ENCODE measurements at regions not wholly inside any gene's neighbourhood (a gene's known extent, or its start where the extent isn't known, plus 50 kb on each side); places are given as distances from the start of the nearest gene placed in this dataset.
A peak's percentile ranks its signal among the peaks of the same experiment; 100 is the strongest.

DNA sequence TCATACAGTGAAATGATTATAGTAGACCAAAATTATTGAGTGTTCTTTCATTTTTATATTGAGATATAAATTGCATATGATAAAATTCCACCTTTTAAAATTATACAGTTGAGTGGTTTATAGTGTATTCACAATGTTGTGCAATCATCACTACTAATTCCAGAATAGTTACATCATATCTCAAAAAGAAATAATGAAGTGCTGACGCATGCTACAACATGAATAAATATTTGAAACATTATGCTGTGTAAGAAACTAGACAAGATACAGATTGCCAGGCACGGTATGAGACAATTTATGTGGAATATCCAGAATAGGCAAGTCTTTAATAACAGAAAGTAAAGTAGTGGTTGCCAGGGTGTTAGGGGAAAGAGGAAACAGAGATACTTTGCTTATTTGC lies 871.7 kb downstream of the FAM133A start:
- peak in 1 of 2 donors; percentile 69 for DNase-seq
- Histone ChIP-seq H3K23ac (ENCODE audit: low read length) (no peak overlapping the region), H3K79me1 (ENCODE audit: low read length) (no peaks in the 10 kb centered on the region), H4K12ac (ENCODE audit: low read depth, low read length) (no peak overlapping the region), H3K9me3 (ENCODE audit: insufficient read depth, low read depth, low read length) (no peaks in the 10 kb centered on the region), H3K18ac (ENCODE audit: low read length) (no peak overlapping the region), H3K4me3 (ENCODE audit: low read depth, low read length) (no peak overlapping the region), H3K36me3 (ENCODE audit: control insufficient read depth in 1 of 2, insufficient read depth in 2 of 2, low read length in 2 of 2) (no peaks in the 10 kb centered on the region), H3K4me2 (ENCODE audit: low read length) (no peak overlapping the region), H4K91ac (ENCODE audit: low read depth, low read length) (no peak overlapping the region), H4K8ac (ENCODE audit: low read depth, low read length) (no peak overlapping the region), H3K27ac (ENCODE audit: low read depth, low read length) (no peak overlapping the region), H2AK5ac (ENCODE audit: low read length) (no peak overlapping the region), H3K79me2 (ENCODE audit: control insufficient read depth, insufficient read depth, low read length, poor library complexity) (no peaks in the 10 kb centered on the region), H2BK120ac (ENCODE audit: insufficient read depth, low read length, poor library complexity) (no peak overlapping the region), H2BK5ac (ENCODE audit: low read depth, low read length, poor library complexity) (no peak overlapping the region), H3K14ac (ENCODE audit: low read length) (no peak overlapping the region), H3K27me3 (ENCODE audit: insufficient read depth, low read length) (no peaks in the 10 kb centered on the region), H2AFZ (ENCODE audit: insufficient read depth, low read length, poor library complexity) (no peak overlapping the region), H3K4me1 (ENCODE audit: control insufficient read depth in 1 of 2, insufficient read depth in 2 of 2, low read length in 2 of 2) (no peaks in the 10 kb centered on the region), H3K9ac (ENCODE audit: low read length) (no peak overlapping the region), H3K4ac (ENCODE audit: low read depth, low read length) (no peak overlapping the region), H2BK12ac (ENCODE audit: low read length) (no peak overlapping the region)
- no CpG with 5 or more reads among the region's 2 CpGs for WGBS (ENCODE audit: extremely low coverage, insufficient coverage, insufficient read length)

DNA sequence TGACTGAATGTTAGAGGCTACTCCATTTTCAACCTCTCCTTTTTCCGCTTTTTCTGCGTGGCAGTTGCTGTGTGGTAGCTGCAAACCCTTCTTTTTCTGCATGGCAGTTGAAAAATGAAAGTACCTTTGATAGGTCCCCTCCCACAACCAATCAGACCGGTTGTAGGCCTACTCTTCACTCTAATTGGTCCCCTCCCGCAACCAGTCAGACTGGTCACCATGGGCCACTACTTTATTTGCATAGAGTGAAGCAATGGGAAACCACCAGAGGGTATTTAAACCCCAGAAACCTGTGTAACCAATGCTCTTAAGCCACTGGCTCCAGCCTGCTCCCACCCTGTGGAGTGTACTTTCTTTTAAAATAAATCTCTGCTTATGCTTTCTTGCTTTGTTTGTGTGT lies 877.8 kb downstream of the FAM133A start:
- Histone ChIP-seq H3K4me2 (ENCODE audit: low read length) (no peak overlapping the region), H3K4ac (ENCODE audit: low read depth, low read length) (no peak overlapping the region), H3K9me3 (ENCODE audit: insufficient read depth, low read depth, low read length) (no peaks in the 10 kb centered on the region), H3K18ac (ENCODE audit: low read length) (no peak overlapping the region), H3K9ac (ENCODE audit: low read length) (no peak overlapping the region), H2AFZ (ENCODE audit: insufficient read depth, low read length, poor library complexity) (no peak overlapping the region), H3K27ac (ENCODE audit: low read depth, low read length) (no peak overlapping the region), H3K23ac (ENCODE audit: low read length) (no peak overlapping the region), H3K79me2 (ENCODE audit: control insufficient read depth, insufficient read depth, low read length, poor library complexity) (no peaks in the 10 kb centered on the region), H2BK5ac (ENCODE audit: low read depth, low read length, poor library complexity) (no peak overlapping the region), H4K12ac (ENCODE audit: low read depth, low read length) (no peak overlapping the region), H3K14ac (ENCODE audit: low read length) (no peak overlapping the region), H3K4me3 (ENCODE audit: low read depth, low read length) (no peak overlapping the region), H3K27me3 (ENCODE audit: insufficient read depth, low read length) (no peaks in the 10 kb centered on the region), H2BK120ac (ENCODE audit: insufficient read depth, low read length, poor library complexity) (no peak overlapping the region), H2BK12ac (ENCODE audit: low read length) (no peak overlapping the region), H2AK5ac (ENCODE audit: low read length) (no peak overlapping the region), H4K8ac (ENCODE audit: low read depth, low read length) (no peak overlapping the region), H3K4me1 (ENCODE audit: control insufficient read depth in 1 of 2, insufficient read depth in 2 of 2, low read length in 2 of 2) (no peaks in the 10 kb centered on the region), H3K36me3 (ENCODE audit: control insufficient read depth in 1 of 2, insufficient read depth in 2 of 2, low read length in 2 of 2) (no peaks in the 10 kb centered on the region), H3K79me1 (ENCODE audit: low read length) (no peaks in the 10 kb centered on the region), H4K91ac (ENCODE audit: low read depth, low read length) (no peak overlapping the region)
- no peak for DNase-seq
- no CpG with 5 or more reads among the region's 4 CpGs for WGBS (ENCODE audit: extremely low coverage, insufficient coverage, insufficient read length)

DNA sequence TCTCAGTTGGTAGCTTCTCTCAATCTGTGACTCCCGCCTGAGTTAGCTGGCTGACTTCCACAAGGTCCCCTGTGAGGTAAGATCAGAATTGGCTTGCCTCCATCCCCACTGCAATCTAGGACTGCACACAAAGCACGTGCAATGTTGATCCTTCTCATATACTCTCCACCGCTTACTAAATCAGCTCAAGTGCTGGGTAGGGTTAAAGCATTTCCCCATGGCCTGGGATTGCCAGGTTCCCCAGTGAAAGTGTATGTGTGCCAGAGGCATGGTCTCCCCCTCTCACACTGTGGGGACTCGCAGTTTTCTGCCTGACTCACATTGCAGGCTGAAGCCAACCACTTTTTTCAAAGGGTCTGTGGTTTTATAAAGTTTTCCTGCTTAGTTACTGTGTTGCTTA lies 886.9 kb downstream of the FAM133A start:
- no peaks in the 10 kb centered on the region for H3K79me1 ChIP-seq (ENCODE audit: low read length)
- no peak overlapping the region for H3K23ac ChIP-seq (ENCODE audit: low read length)
- no peak overlapping the region for H3K4ac ChIP-seq (ENCODE audit: low read depth, low read length)
- H4K8ac ChIP-seq (ENCODE audit: low read depth, low read length): no peak overlapping the region
- H3K9ac ChIP-seq (ENCODE audit: low read length): no peak overlapping the region
- no peaks in the 10 kb centered on the region for H3K4me1 ChIP-seq (ENCODE audit: control insufficient read depth in 1 of 2, insufficient read depth in 2 of 2, low read length in 2 of 2)
- H3K79me2 ChIP-seq (ENCODE audit: control insufficient read depth, insufficient read depth, low read length, poor library complexity): no peaks in the 10 kb centered on the region
- H2AFZ ChIP-seq (ENCODE audit: insufficient read depth, low read length, poor library complexity): no peak overlapping the region
- H3K27me3 ChIP-seq (ENCODE audit: insufficient read depth, low read length): no peaks in the 10 kb centered on the region
- no peaks in the 10 kb centered on the region for H3K9me3 ChIP-seq (ENCODE audit: insufficient read depth, low read depth, low read length)
- H2BK120ac ChIP-seq (ENCODE audit: insufficient read depth, low read length, poor library complexity): no peak overlapping the region
- no peak overlapping the region for H3K4me2 ChIP-seq (ENCODE audit: low read length)
- no peak overlapping the region for H2BK5ac ChIP-seq (ENCODE audit: low read depth, low read length, poor library complexity)
- no peak overlapping the region for H3K18ac ChIP-seq (ENCODE audit: low read length)
- WGBS (ENCODE audit: extremely low coverage, insufficient coverage, insufficient read length): no CpG with 5 or more reads among the region's 4 CpGs
- H3K36me3 ChIP-seq (ENCODE audit: control insufficient read depth in 1 of 2, insufficient read depth in 2 of 2, low read length in 2 of 2): no peaks in the 10 kb centered on the region
- H3K14ac ChIP-seq (ENCODE audit: low read length): no peak overlapping the region
- H3K4me3 ChIP-seq (ENCODE audit: low read depth, low read length): no peak overlapping the region
- no peak overlapping the region for H3K27ac ChIP-seq (ENCODE audit: low read depth, low read length)
- H4K91ac ChIP-seq (ENCODE audit: low read depth, low read length): no peak overlapping the region
- no peak overlapping the region for H2BK12ac ChIP-seq (ENCODE audit: low read length)
- no peak overlapping the region for H2AK5ac ChIP-seq (ENCODE audit: low read length)
- no peak overlapping the region for H4K12ac ChIP-seq (ENCODE audit: low read depth, low read length)
- no peak for DNase-seq

DNA sequence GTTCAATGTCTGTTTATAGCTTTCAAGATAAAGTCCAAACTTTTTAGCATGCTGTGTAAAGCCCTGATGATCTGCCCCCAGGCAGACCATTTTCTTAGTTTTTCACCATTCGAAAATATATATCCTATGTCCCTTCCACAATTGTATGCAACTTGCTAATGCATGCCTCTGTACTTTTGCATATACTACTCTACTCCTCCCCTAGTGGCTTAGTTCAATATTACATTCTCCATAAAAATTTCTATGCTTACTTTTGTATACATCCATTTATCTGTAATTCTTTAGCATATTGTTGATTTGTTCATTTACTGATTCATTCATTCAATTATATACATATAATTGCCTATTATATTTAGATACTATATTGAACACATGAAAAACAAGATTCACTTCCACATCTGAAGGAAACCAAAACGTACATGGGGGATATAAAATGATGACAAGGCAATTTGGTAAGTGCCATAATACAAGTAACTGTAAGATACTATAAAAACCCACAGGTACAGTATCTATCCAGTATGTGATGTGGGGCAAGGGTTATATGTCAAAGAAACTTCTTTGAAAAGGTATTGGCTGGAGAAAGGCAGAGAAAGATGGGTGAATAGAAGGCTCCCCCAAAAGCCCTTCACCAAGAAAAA lies 902.5 kb downstream of the FAM133A start:
- Histone ChIP-seq H2BK5ac (ENCODE audit: low read depth, low read length, poor library complexity) (no peak overlapping the region), H3K18ac (ENCODE audit: low read length) (no peak overlapping the region)

More for the DNA sequence above, 902.5 kb downstream of the FAM133A start:
- no peak overlapping the region for H3K9ac ChIP-seq (ENCODE audit: low read length)
- no peak overlapping the region for H2AFZ ChIP-seq (ENCODE audit: insufficient read depth, low read length, poor library complexity)
- H3K4ac ChIP-seq (ENCODE audit: low read depth, low read length): no peak overlapping the region
- no peak overlapping the region for H4K91ac ChIP-seq (ENCODE audit: low read depth, low read length)
- H3K14ac ChIP-seq (ENCODE audit: low read length): no peak overlapping the region
- H2AK5ac ChIP-seq (ENCODE audit: low read length): no peak overlapping the region
- no peaks in the 10 kb centered on the region for H3K79me1 ChIP-seq (ENCODE audit: low read length)
- no peak overlapping the region for H2BK120ac ChIP-seq (ENCODE audit: insufficient read depth, low read length, poor library complexity)
- no peaks in the 10 kb centered on the region for H3K9me3 ChIP-seq (ENCODE audit: insufficient read depth, low read depth, low read length)
- H3K4me3 ChIP-seq (ENCODE audit: low read depth, low read length): no peak overlapping the region
- H4K8ac ChIP-seq (ENCODE audit: low read depth, low read length): no peak overlapping the region
- H3K27me3 ChIP-seq (ENCODE audit: insufficient read depth, low read length): no peaks in the 10 kb centered on the region
- H2BK12ac ChIP-seq (ENCODE audit: low read length): no peak overlapping the region
- peaks cover 0 to 2% of the 10 kb centered on the region in 2 experiments for H3K4me1 ChIP-seq (ENCODE audit: control insufficient read depth in 1 of 2, insufficient read depth in 2 of 2, low read length in 2 of 2)
- H3K27ac ChIP-seq (ENCODE audit: low read depth, low read length): no peak overlapping the region
- no peak overlapping the region for H3K4me2 ChIP-seq (ENCODE audit: low read length)
- WGBS (ENCODE audit: extremely low coverage, insufficient coverage, insufficient read length): no CpG with 5 or more reads among the region's 2 CpGs
- DNase-seq: peak in 1 of 2 donors; percentile 35
- H3K23ac ChIP-seq (ENCODE audit: low read length): no peak overlapping the region
- no peak overlapping the region for H4K12ac ChIP-seq (ENCODE audit: low read depth, low read length)
- no peaks in the 10 kb centered on the region for H3K36me3 ChIP-seq (ENCODE audit: control insufficient read depth in 1 of 2, insufficient read depth in 2 of 2, low read length in 2 of 2)
- H3K79me2 ChIP-seq (ENCODE audit: control insufficient read depth, insufficient read depth, low read length, poor library complexity): no peaks in the 10 kb centered on the region

Measured in trophoblast cell (in vitro differentiated cells and primary cell).